ENCODE measurements at regions not wholly inside any gene's neighbourhood (a gene's known extent, or its start where the extent isn't known, plus 50 kb on each side); places are given as distances from the start of the nearest gene placed in this dataset.
A peak's percentile ranks its signal among the peaks of the same experiment; 100 is the strongest.

- DNase-seq (ENCODE audit: low spot score) (no peak), FAIRE-seq (no peak), ATAC-seq (no peak)
- Histone ChIP-seq H3K36me3 (replicated peaks in 1 of 2; ENCODE audit: control insufficient read depth in 1 of 2, insufficient read depth in 2 of 2, low read length in 2 of 2) (no peaks in the 10 kb centered on the region), H4K20me1 (ENCODE audit: insufficient read depth, low read length) (no peaks in the 10 kb centered on the region), H3K4me1 (ENCODE audit: insufficient read depth, low read length) (no peaks in the 10 kb centered on the region), H3K27ac (ENCODE audit: extremely low read length, insufficient read depth, low read length) (no peak overlapping the region), H3K27me3 (ENCODE audit: control insufficient read depth in 1 of 2, insufficient read depth in 2 of 2, low read length in 2 of 2) (no peaks in the 10 kb centered on the region), H3K9ac (ENCODE audit: insufficient read depth, low read depth, low read length) (no peak overlapping the region), H3K4me2 (ENCODE audit: low read depth, low read length) (no peak overlapping the region), H2AFZ (ENCODE audit: low read length) (no peak overlapping the region), H3K9me3 (ENCODE audit: low read length) (peaks cover 98% of the 10 kb centered on the region), H3K79me2 (ENCODE audit: insufficient read depth, low read length) (no peaks in the 10 kb centered on the region), H3K4me3 (replicated peaks in 1 of 3; ENCODE audit: insufficient read depth in 1 of 3, low read depth in 2 of 3, low read length in 3 of 3) (no peak overlapping the region)
- intact Hi-C loops (cut with micrococcal nuclease; ENCODE audit: unreplicated experiment) (no loop called here), in situ Hi-C loops (cut with HindIII; ENCODE audit: extremely low pct_ligation_motif_present, low pct_unique_long_range_greater_than_20kb) (no loop called here)
- CTCF ChIA-PET (ENCODE audit: low intra/inter-chr PET ratio, low total read pairs): no interaction called here
- 6% methylated on average over 2 of the region's 3 CpGs for WGBS (ENCODE audit: low lambda C conversion rate)
- TF ChIP-seq ZNF615 (CRISPR knock-in tag; IDR thresholded peaks at IDR 0.05; ENCODE audit: borderline replicate concordance) (no peak), POLR2AphosphoS5 (IDR thresholded peaks at IDR 0.05; ENCODE audit: low read depth, low read length) (no peak), ZBTB26 (CRISPR knock-in tag; IDR thresholded peaks at IDR 0.05; ENCODE audit: borderline replicate concordance) (no peak)
- BruUV-seq (replicated peaks): no TSS peak
- POLR2A ChIA-PET: no interaction called here
Measured at GRCh38 chr4:18815779-18816173, 794.2 kb upstream of the LCORL start.

- ATAC-seq: no peak
- peaks cover 98% of the 10 kb centered on the region for H3K9me3 ChIP-seq (ENCODE audit: low read length)
- no peaks in the 10 kb centered on the region for H4K20me1 ChIP-seq (ENCODE audit: insufficient read depth, low read length)
- H3K4me3 ChIP-seq (replicated peaks in 1 of 3; ENCODE audit: insufficient read depth in 1 of 3, low read depth in 2 of 3, low read length in 3 of 3): no peak overlapping the region
- no peak overlapping the region for H3K9ac ChIP-seq (ENCODE audit: insufficient read depth, low read depth, low read length)
- in situ Hi-C loops (cut with HindIII; ENCODE audit: extremely low pct_ligation_motif_present, low pct_unique_long_range_greater_than_20kb) (no loop called here), intact Hi-C loops (cut with micrococcal nuclease; ENCODE audit: unreplicated experiment) (no loop called here)
- TF ChIP-seq DNMT3B (CRISPR knock-in tag; conservative IDR thresholded peaks at IDR 0.05) (no peak), LCORL (IDR thresholded peaks at IDR 0.05) (no peak), LCORL (CRISPR knock-in tag; IDR thresholded peaks at IDR 0.05) (no peak), MYNN (CRISPR knock-in tag; IDR thresholded peaks at IDR 0.05; ENCODE audit: low read depth) (no peak), MAFF (IDR thresholded peaks at IDR 0.05; ENCODE audit: low read depth, low read length) (peak; percentile 30; the same call in 1 of the 2 replicates), ZFX (CRISPR knock-in tag; IDR thresholded peaks at IDR 0.05; ENCODE audit: low read depth) (no peak), PAF1 (CRISPR knock-in tag; IDR thresholded peaks at IDR 0.05) (no peak), MAFK (conservative IDR thresholded peaks at IDR 0.05 in 1 of 2, IDR thresholded peaks at IDR 0.05 in 1 of 2; ENCODE audit: low read length in 2 of 2) (peak; percentile 23 to 52; a peak in 1 of 4 replicates)
- H3K4me1 ChIP-seq (ENCODE audit: insufficient read depth, low read length): no peaks in the 10 kb centered on the region
- 8% methylated on average over 3 of the region's 3 CpGs for WGBS (ENCODE audit: low lambda C conversion rate)
- ChIA-PET POLR2A (no interaction called here), CTCF (ENCODE audit: low intra/inter-chr PET ratio, low total read pairs) (no interaction called here)
- no peak overlapping the region for H3K4me2 ChIP-seq (ENCODE audit: low read depth, low read length)
- no peak for FAIRE-seq
- H3K27me3 ChIP-seq (ENCODE audit: control insufficient read depth in 1 of 2, insufficient read depth in 2 of 2, low read length in 2 of 2): no peaks in the 10 kb centered on the region
- H2AFZ ChIP-seq (ENCODE audit: low read length): no peak overlapping the region
- no peak for DNase-seq (ENCODE audit: low spot score)
- no peak overlapping the region for H3K27ac ChIP-seq (ENCODE audit: extremely low read length, insufficient read depth, low read length)
- H3K79me2 ChIP-seq (ENCODE audit: insufficient read depth, low read length): no peaks in the 10 kb centered on the region
- no TSS peak for BruUV-seq (replicated peaks)
- H3K36me3 ChIP-seq (replicated peaks in 1 of 2; ENCODE audit: control insufficient read depth in 1 of 2, insufficient read depth in 2 of 2, low read length in 2 of 2): no peaks in the 10 kb centered on the region
Measured at GRCh38 chr4:18815081-18815778, 793.7 kb upstream of the LCORL start.

Data from HepG2 (cell line).